KMS-11 (cell line): ENCODE measurements at regions not wholly inside any gene's neighbourhood (a gene's known extent, or its start where the extent isn't known, plus 50 kb on each side); places are given as distances from the start of the nearest gene placed in this dataset.

ENCODE experiments used
- H2AFZ ChIP-seq: fragments of 200-600 bp; sonication (generic); 2 replicates; pipeline ENCODE4 v1.6.1; 2016; ENCODE audit warnings: antibody characterized with exemption, mixed run types, low read depth
- H3K27ac ChIP-seq: fragments of 200-600 bp; sonication (generic); 2 replicates; pipeline ENCODE4 v1.6.1; 2016; ENCODE audit warnings: mild to moderate bottlenecking, mixed run types
- H3K27me3 ChIP-seq: fragments of 200-600 bp; sonication (generic); 2 replicates; pipeline ENCODE4 v1.6.1; 2017; ENCODE audit warnings: mild to moderate bottlenecking, low read depth, mixed run types, moderate library complexity; ENCODE audit not compliant: insufficient read depth
- H3K36me3 ChIP-seq: fragments of 200-600 bp; sonication (generic); 2 replicates; pipeline ENCODE4 v1.6.1; 2017; ENCODE audit warnings: mild to moderate bottlenecking, mixed run types; ENCODE audit not compliant: insufficient read depth
- H3K4me1 ChIP-seq: fragments of 200-600 bp; sonication (generic); 2 replicates; pipeline ENCODE4 v1.6.1; 2016; ENCODE audit warnings: mild to moderate bottlenecking, low read depth, mixed run types; ENCODE audit not compliant: poor library complexity, severe bottlenecking
- H3K4me2 ChIP-seq: fragments of 200-600 bp; sonication (generic); 2 replicates; pipeline ENCODE4 v1.7.0; 2016; ENCODE audit warnings: mild to moderate bottlenecking, mixed run types
- H3K4me3 ChIP-seq: fragments of 200-600 bp; sonication (generic); IDR thresholded peaks from 2 replicates; pipeline ENCODE4 v1.6.1; 2017; ENCODE audit warnings: low read depth, low read length, mixed read lengths; ENCODE audit not compliant: insufficient read depth
- H3K79me2 ChIP-seq: fragments of 200-600 bp; sonication (generic); 2 replicates; pipeline ENCODE4 v1.6.1; 2016; ENCODE audit warnings: low read depth, mixed run types; ENCODE audit not compliant: insufficient read depth
- H3K9ac ChIP-seq: fragments of 200-600 bp; sonication (generic); 2 replicates; pipeline ENCODE4 v1.6.1; 2016; ENCODE audit warnings: mild to moderate bottlenecking, mixed run types
- H4K20me1 ChIP-seq: fragments of 200-600 bp; sonication (generic); 2 replicates; pipeline ENCODE4 v1.6.1; 2016; ENCODE audit warnings: mild to moderate bottlenecking, mixed run types; ENCODE audit not compliant: insufficient read depth
- CTCF ChIP-seq: fragments of 200-600 bp; sonication (generic); conservative IDR thresholded peaks from 2 replicates; pipeline ENCODE4 v1.6.1; 2017; ENCODE audit warnings: low read depth, mild to moderate bottlenecking, antibody characterized with exemption, low read length, moderate library complexity, mixed read lengths

DNA sequence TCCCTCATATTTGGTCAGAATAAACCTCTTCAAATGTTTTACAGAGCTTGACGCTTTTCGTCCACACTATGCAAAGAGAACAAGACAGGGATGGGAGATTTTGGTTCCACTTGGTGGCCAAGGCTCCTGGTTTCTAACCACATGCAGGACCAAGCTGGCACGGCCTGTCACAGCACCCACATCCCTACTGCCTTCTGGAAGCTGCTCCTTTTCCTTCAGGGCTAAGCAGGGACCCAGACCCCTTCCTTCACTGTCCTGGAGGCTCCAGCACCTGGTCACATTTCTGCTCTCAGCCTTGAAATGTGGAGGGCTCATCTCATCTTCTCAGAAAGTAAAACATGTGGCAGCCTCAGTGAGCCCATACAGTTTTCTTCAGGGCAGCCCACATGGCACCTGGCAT is 50.4 kb upstream of the ARHGEF7 start:
- Histone ChIP-seq H3K27me3 (no peaks in the 10 kb centered on the region), H3K27ac (no peak overlapping the region), H3K36me3 (no peaks in the 10 kb centered on the region), H3K4me3 (no peak overlapping the region), H4K20me1 (no peaks in the 10 kb centered on the region), H3K4me1 (no peaks in the 10 kb centered on the region), H2AFZ (no peak overlapping the region), H3K4me2 (no peak overlapping the region), H3K9ac (no peak overlapping the region), H3K79me2 (no peaks in the 10 kb centered on the region)
- TF ChIP-seq CTCF, result no peak

DNA sequence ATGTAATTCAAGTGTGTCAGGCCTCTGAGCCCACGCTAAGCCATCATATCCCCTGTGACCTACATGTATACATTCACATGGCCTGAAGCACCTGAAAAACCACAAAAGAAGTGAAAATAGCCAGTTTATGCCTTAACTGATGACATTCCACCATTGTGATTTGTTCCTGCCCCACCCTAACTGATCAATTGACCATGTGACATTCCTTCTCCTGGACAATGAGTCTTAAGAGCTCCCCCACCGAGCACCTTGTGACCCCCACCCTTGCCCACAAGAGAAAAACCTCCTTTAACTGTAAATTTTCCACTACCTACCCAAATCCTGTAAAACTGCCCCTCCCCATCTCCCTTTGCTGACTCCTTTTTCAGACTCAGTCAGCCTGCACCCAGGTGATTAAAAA is 52.1 kb upstream of the ARHGEF7 start:
- H3K79me2 ChIP-seq, result no peaks in the 10 kb centered on the region
- TF ChIP-seq CTCF, result no peak
- H3K9ac ChIP-seq, result no peak overlapping the region
- H3K4me3 ChIP-seq, result no peak overlapping the region
- no peaks in the 10 kb centered on the region for H4K20me1 ChIP-seq
- H3K36me3 ChIP-seq, result no peaks in the 10 kb centered on the region
- H3K4me1 ChIP-seq, result no peaks in the 10 kb centered on the region
- H3K27me3 ChIP-seq, result no peaks in the 10 kb centered on the region
- H2AFZ ChIP-seq, result no peak overlapping the region
- no peak overlapping the region for H3K4me2 ChIP-seq
- H3K27ac ChIP-seq, result no peak overlapping the region

DNA sequence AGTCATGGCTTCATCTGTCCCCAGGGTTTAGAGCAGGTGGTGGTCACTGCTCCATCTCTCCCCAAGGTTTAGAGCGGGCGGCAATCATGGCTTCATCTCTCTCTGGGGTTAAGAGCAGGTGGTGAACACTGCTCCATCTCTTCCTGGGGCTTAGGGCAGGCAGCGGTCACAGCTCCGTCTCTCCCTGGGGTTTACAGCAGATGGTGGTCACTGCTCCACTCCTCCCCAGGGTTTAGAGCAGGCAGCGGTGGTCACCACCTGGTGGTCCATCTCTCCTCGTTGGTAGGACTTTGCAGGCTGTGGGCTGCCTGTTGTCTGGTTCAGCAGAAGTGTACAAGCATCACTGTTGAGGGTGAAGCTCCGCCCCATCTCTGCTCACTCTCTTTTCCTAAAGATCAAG is 52.8 kb upstream of the ARHGEF7 start:
- Histone ChIP-seq H3K4me2 (no peak overlapping the region), H3K27me3 (no peaks in the 10 kb centered on the region), H3K4me1 (no peaks in the 10 kb centered on the region), H3K36me3 (no peaks in the 10 kb centered on the region), H4K20me1 (no peaks in the 10 kb centered on the region), H3K4me3 (no peak overlapping the region), H3K27ac (no peak overlapping the region), H3K79me2 (no peaks in the 10 kb centered on the region), H3K9ac (no peak overlapping the region), H2AFZ (no peak overlapping the region)
- no peak for TF ChIP-seq CTCF

- H3K36me3 ChIP-seq, result no peaks in the 10 kb centered on the region
- H4K20me1 ChIP-seq, result no peaks in the 10 kb centered on the region
- no peaks in the 10 kb centered on the region for H3K4me1 ChIP-seq
- H2AFZ ChIP-seq, result no peak overlapping the region
- no peak overlapping the region for H3K9ac ChIP-seq
- H3K4me2 ChIP-seq, result no peak overlapping the region
- H3K27me3 ChIP-seq, result no peaks in the 10 kb centered on the region
- H3K79me2 ChIP-seq, result no peaks in the 10 kb centered on the region
- H3K4me3 ChIP-seq, result no peak overlapping the region
- no peak for TF ChIP-seq CTCF
- no peak overlapping the region for H3K27ac ChIP-seq
Measured at GRCh38 chr13:111061358-111062045, 53.6 kb upstream of the ARHGEF7 start.
